ENCODE measurements at regions not wholly inside any gene's neighbourhood (a gene's known extent, or its start where the extent isn't known, plus 50 kb on each side); places are given as distances from the start of the nearest gene placed in this dataset.

GRCh38 chr12:17108877-17109541 is 503.0 kb upstream of the LMO3 start:
- TF ChIP-seq CTCF (IDR thresholded peaks at IDR 0.05; ENCODE audit: insufficient read depth, low read depth, low read length, missing control alignments), result no peak
- no peak for DNase-seq (ENCODE audit: low read depth)

GRCh38 chr12:17104801-17105200 is 498.8 kb upstream of the LMO3 start:
- H3K4me3 ChIP-seq (ENCODE audit: low read depth, low read length), result no peak overlapping the region
- no peak for DNase-seq (ENCODE audit: low read depth)
- TF ChIP-seq CTCF (IDR thresholded peaks at IDR 0.05; ENCODE audit: insufficient read depth, low read depth, low read length, missing control alignments), result no peak

More at GRCh38 chr12:17108877-17109541, 503.0 kb upstream of the LMO3 start:
- no peak overlapping the region for H3K4me3 ChIP-seq (ENCODE audit: low read depth, low read length)

- TF ChIP-seq CTCF (IDR thresholded peaks at IDR 0.05; ENCODE audit: insufficient read depth, low read depth, low read length, missing control alignments), result no peak
- peak; percentile 0 for DNase-seq (ENCODE audit: low read depth)
- no peak overlapping the region for H3K4me3 ChIP-seq (ENCODE audit: low read depth, low read length)
These were observed 491.7 kb upstream of the LMO3 start for GRCh38 chr12:17097674-17098073.

GRCh38 chr12:17084831-17085230 is 478.9 kb upstream of the LMO3 start:
- no peak for TF ChIP-seq CTCF (IDR thresholded peaks at IDR 0.05; ENCODE audit: insufficient read depth, low read depth, low read length, missing control alignments)
- DNase-seq (ENCODE audit: low read depth), result no peak
- H3K4me3 ChIP-seq (ENCODE audit: low read depth, low read length), result no peak overlapping the region

- no peak for DNase-seq (ENCODE audit: low read depth)
- TF ChIP-seq CTCF (IDR thresholded peaks at IDR 0.05; ENCODE audit: insufficient read depth, low read depth, low read length, missing control alignments), result no peak
- no peak overlapping the region for H3K4me3 ChIP-seq (ENCODE audit: low read depth, low read length)
These were observed 473.4 kb upstream of the LMO3 start for GRCh38 chr12:17079251-17079909.

GRCh38 chr12:17077594-17077993 is 471.6 kb upstream of the LMO3 start:
- TF ChIP-seq CTCF (IDR thresholded peaks at IDR 0.05; ENCODE audit: insufficient read depth, low read depth, low read length, missing control alignments), result no peak

More at GRCh38 chr12:17077594-17077993, 471.6 kb upstream of the LMO3 start:
- DNase-seq (ENCODE audit: low read depth), result no peak
- no peak overlapping the region for H3K4me3 ChIP-seq (ENCODE audit: low read depth, low read length)
